IPS-NIHi11 (cell line): ENCODE measurements at regions not wholly inside any gene's neighbourhood (a gene's known extent, or its start where the extent isn't known, plus 50 kb on each side); places are given as distances from the start of the nearest gene placed in this dataset.

ENCODE experiments used
- DNase-seq: peaks from one replicate; pipeline ENCODE4 v3.0.0; 2012; ENCODE audit warnings: mixed read lengths, low spot score

- no peak for DNase-seq
Observed at GRCh38 chr18:77520767-77521166, 271.1 kb downstream of the GALR1 start.

- DNase-seq, result no peak
Observed at GRCh38 chr18:77522051-77522675, 272.5 kb downstream of the GALR1 start.

- DNase-seq, result no peak
Observed at GRCh38 chr18:77524909-77525308, 275.3 kb downstream of the GALR1 start.

- no peak for DNase-seq
Observed at GRCh38 chr18:77526962-77527361, 277.3 kb downstream of the GALR1 start.

GRCh38 chr18:77528872-77529271, 279.2 kb downstream of the GALR1 start:
- no peak for DNase-seq

DNA sequence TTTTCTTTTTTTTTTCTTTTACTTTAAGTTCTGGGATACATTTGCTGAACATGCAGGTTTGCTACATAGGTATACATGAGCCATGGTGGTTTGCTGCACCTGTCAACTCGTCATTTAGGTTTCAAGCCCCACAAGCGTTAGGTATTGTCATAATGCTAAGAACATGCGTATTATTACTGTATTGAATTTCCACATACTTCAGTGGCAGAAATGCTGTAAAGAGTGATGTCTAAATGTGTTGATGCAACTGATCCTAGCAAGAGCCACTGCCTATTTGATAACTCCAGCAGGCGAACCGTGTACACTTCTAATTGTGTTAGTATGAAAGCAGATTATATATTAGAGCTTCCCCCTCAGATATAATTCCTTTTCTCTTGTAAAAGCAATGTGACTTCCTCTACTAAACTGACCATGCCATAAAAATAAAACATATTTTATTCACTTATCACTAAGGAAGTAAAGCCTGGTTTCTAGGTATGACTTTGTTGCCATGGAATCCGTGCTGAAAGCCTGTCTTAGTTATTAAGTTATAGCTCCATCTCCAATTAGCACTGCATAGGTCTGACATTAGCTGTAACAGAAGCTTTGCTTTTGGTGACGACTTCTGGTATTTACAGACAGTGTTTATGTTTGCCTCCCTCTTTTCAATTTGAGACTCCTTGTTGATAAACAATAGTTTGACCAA, 280.0 kb downstream of the GALR1 start:
- DNase-seq, result no peak

DNA sequence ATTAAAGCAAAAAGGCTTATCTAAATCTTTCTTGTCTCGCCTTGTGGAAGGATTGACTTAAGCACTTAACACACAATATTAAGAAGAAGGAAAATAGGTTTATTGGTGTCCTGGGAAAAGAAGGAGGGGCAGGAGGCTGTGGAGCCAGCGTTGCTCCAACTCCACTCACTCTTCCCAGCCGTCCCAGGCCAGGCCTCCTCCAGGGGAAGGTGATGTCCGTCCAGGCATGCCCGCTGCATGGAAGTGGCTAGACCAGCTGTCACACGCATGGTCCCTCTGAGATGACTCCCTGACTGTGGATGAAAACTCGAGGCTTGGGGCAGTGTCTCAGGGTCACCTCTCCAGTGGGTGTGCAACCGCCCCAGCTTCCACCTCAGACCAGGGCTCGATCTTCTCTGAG, 281.1 kb downstream of the GALR1 start:
- DNase-seq, result no peak

GRCh38 chr18:77539860-77540259, 290.2 kb downstream of the GALR1 start:
- no peak for DNase-seq

DNA sequence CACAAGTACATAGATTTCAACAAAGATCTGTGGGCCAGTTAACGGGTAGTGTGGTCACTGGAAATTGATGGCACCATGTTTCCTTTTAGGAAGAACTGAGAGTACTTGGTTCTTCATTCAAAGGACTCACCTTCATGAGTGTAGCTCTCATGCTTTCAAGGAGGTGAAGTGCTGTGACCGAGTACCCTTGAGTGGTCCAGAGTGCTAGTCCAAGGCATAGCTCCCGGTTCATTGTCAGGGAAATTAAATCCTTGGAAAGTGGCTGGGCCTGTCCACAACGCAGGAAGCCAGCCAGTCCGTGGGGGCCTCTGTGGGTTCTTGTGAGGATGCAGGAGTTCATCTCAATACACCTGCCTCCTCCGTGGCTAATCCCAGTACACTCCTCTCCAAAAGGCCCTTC, 295.1 kb downstream of the GALR1 start:
- no peak for DNase-seq

DNA sequence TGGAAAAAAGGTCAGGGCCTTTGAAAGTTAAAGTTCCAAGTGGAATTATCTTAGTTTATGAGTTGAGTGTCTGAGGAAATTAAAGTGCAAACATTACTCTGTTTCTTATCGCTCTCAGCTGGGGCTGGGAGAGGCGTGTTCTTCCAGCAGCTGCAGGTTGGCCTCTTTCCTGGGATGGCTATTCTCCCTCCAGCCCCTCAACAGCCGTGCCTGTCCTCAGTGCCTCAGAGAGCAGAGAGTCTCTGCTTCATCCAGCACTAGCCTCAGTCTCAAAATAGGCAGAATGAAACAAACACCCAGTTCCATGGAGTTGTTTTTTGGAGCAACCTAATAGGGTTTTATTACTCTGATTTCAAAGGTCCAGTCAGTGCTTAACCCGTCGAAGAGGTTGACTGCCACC, 298.1 kb downstream of the GALR1 start:
- no peak for DNase-seq

- no peak for DNase-seq
Observed at GRCh38 chr18:77548790-77549420, 299.3 kb downstream of the GALR1 start.

DNA sequence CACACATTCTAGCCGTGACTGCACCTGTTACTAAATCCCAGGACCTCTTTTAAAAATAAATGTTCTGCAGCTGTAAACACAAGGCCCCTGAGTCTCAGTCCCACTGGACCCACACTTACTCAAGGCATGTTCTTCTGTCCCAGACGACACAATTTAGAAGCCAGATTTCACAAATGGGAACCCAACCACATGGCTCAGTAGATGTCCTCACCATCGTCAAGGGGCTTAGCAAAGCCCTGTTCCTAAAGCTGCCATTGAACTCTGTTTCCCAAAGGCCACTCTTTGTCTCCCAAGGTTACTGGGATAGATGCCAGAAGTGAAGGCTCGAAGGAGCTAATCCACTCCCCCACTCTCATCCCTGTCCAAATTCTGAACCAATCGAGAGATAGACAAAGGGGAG, 301.0 kb downstream of the GALR1 start:
- DNase-seq, result no peak

- no peak for DNase-seq
Observed at GRCh38 chr18:77551055-77551454, 301.4 kb downstream of the GALR1 start.

DNA sequence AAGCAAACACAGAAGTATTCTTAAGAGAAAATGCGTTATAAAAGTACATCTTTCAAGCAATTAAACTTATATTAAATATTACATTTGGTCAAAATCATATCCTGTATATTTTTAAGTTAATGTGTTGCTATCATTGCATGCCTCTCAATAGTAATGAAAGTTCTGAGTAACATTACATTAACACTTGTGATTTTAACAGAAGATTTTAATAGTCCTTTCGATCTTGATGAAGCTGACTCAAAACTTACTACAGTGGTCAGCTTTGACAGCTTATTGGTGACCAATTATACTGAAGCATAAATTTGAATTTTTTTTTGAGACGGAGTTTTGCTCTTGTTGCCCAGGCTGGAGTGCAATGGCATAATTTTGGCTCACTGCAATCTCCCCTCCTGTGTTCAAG, 303.3 kb downstream of the GALR1 start:
- no peak for DNase-seq

- DNase-seq, result no peak
Observed at GRCh38 chr18:77554061-77554460, 304.4 kb downstream of the GALR1 start.

DNA sequence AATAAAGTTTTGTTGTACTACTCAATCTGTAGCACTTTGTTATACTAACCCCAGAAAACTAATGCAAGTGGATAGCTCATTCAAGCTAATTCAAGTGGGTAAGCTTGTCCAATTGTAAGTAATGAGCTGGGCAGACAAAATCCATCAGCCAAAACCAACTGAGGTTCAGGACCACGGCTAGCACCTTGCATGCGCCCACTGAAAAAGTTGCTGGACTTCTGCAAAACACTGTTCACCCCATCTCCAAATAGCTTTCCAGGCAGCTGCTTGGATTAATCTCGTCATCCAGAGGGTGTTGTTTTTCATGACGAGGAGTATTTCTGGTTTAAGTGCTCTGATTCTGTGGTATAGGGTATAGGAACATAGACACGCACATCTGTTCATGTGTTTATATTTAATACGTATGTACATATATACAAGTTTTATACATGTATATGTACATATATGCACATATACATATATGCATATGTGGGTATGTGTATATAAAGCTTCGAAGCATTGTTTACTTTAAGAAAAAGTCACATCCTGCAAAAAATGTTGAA, 307.5 kb downstream of the GALR1 start:
- DNase-seq, result peak; percentile 39

- DNase-seq, result no peak
Observed at GRCh38 chr18:77559274-77559910, 309.7 kb downstream of the GALR1 start.

DNA sequence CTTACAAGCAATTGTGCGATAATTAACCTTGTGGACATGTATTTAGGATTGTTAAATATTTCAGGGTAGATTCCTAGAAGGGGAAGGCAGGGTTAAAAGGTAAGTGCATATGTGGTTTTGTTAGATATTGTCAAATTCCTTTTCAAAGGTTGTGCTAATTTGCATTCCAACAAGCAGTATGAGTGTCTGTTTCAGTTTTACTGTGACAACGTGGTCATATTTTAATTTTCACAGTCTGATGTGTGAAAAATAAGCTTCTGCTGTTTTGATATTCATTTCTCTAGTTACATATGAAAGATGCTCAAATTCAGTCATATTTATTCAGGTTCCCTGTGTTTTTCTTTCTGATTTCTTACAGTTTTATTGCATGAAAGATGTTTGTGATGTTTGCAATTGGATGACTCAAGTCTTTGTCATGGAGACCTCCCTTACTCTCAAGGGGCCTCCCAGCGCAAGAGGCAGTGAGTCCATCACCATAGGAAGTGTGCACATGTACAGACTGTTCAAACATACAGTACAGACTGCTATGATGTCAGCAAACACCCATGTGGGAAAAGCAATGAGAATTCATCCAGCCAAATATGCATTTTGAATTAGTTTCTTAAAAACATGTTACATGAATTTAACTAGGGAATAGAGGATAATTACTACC, 310.8 kb downstream of the GALR1 start:
- no peak for DNase-seq

DNA sequence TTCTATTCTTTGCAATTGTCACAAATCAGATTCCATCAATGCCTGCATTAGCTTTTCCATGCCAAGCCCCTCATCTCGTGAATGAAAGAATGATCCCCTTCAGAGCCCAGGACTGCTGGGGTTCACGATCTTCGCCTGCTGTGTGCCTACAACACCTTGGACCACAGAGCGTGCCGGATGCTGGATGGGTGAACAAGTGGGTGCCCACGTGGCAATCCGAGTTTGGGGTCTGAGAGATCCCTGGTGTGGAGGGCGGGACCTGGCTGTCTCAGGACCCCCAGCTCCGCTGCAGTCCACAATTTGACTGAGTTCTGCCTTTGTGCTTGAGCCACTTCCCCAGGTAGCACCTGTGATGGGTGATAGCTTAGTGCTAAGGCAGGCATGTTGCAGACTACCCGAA, 317.0 kb downstream of the GALR1 start:
- no peak for DNase-seq

- DNase-seq, result no peak
Observed at GRCh38 chr18:77567205-77567604, 317.6 kb downstream of the GALR1 start.

DNA sequence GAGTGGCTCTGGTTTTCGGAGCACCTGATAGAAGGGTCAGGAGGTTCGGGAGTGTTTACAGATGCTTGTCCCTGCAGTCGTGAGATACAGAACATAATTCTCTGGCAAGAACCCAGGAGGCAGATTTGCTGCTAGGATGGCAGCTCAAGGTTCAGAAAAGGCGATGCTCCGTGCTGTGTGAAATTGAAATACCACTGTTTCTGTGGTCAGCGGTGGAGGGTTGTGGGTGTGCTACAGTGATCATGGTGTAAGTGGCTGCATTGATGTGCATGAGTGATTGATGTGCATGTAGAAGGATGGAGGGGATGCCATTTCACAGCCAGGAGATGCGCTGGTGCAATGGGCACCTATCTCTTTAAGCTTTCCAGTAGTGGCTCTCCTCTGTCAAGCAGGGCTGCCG, 322.1 kb downstream of the GALR1 start:
- DNase-seq, result no peak

DNA sequence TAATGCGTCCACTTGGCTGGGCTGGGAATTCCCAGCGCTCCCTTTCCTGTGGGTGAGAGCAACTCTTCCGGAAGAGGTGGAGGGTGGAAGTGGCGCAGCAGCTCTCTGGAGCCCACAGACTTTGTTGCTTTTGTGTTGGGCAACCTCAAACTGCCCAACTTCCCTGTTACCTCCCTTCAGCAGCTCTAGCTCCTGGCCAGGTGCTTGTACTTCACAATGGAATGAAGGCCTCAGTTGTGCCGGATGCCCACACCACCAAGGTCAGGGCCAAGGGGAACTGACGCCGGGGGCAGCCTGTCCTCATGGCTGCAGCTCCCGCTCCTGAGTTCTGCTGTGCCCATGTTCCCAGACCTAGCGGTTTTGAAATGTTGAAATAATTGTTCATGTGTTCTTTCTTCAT, 322.9 kb downstream of the GALR1 start:
- DNase-seq, result no peak
